H1 (cell line): ENCODE measurements at regions not wholly inside any gene's neighbourhood (a gene's known extent, or its start where the extent isn't known, plus 50 kb on each side); places are given as distances from the start of the nearest gene placed in this dataset.

Source experiments
- ATF3 ChIP-seq: IDR thresholded peaks from 2 replicates; pipeline ENCODE4 v1.6.1; 2011; ENCODE audit warnings: low read depth, mild to moderate bottlenecking, low read length; ENCODE audit not compliant: insufficient read depth
- FOSL1 ChIP-seq: IDR thresholded peaks from 2 replicates; pipeline ENCODE4 v1.6.1; 2011; ENCODE audit warnings: mild to moderate bottlenecking, low read depth, low read length, moderate library complexity; ENCODE audit not compliant: insufficient read depth
- MAX ChIP-seq: IDR thresholded peaks from 2 replicates; pipeline ENCODE4 v1.6.1; 2012; ENCODE audit warnings: inconsistent platforms
- POLR2AphosphoS5 ChIP-seq: IDR thresholded peaks from 2 replicates; pipeline ENCODE4 v1.6.1; 2011; ENCODE audit warnings: low read depth, low read length
- SP4 ChIP-seq: IDR thresholded peaks from 2 replicates; pipeline ENCODE4 v1.6.1; 2012; ENCODE audit warnings: low read length, inconsistent platforms

- TF ChIP-seq ATF3 (no peak), MAX (no peak), SP4 (no peak), POLR2AphosphoS5 (no peak), FOSL1 (no peak)
These were observed 209.5 kb upstream of the LNX1 start (continued) for GRCh38 chr4:53800741-53801140.
